HepG2 (cell line): ENCODE measurements at regions not wholly inside any gene's neighbourhood (a gene's known extent, or its start where the extent isn't known, plus 50 kb on each side); places are given as distances from the start of the nearest gene placed in this dataset.

Experiments
- ATAC-seq: fragments of 200-7000 bp; cut with Tn5 transposase; 3 replicates; pipeline ENCODE4 v1.9.1; 2020; ENCODE audit warnings: mild to moderate bottlenecking, moderate library complexity
- BruUV-seq: library from RNA; stranded (reverse); fragments of 400-500 nt; replicated peaks from 2 replicates; lab custom pipeline; 2021; lab: Mats Ljungman, UMichigan
- CTCF ChIA-PET: fragments of 300-600 bp; formaldehyde crosslinking; extraction: SDS; loops from one replicate; lab custom pipeline; 2021; ENCODE audit warnings: low total read pairs, inconsistent platforms, low intra/inter-chr PET ratio; lab: Yijun Ruan, JAX
- POLR2A ChIA-PET: fragments of 350-600 bp; sonication (Branson Sonifier 250); formaldehyde crosslinking; loops from one replicate; lab custom pipeline; 2020; ENCODE audit warnings: antibody characterized with exemption, inconsistent platforms; lab: Yijun Ruan, JAX
- DNase-seq: peaks from one replicate; pipeline ENCODE4 v3.0.0-alpha.2; 2015; ENCODE audit warnings: low spot score
- FAIRE-seq: peaks from 3 replicates; lab custom pipeline; 2011; peaks lifted over from hg19 to GRCh38; lab: Jason Lieb, UNC
- H2AFZ ChIP-seq: one replicate; pipeline ENCODE4 v1.6.1; 2011; ENCODE audit warnings: low read length, inconsistent platforms
- H3K27ac ChIP-seq: fragments of 300-600 bp; 3 replicates; pipeline ENCODE4 v1.8.0; 2011; ENCODE audit warnings: mixed run types, mild to moderate bottlenecking, mixed read lengths, low read length, inconsistent platforms; ENCODE audit not compliant: insufficient read depth; ENCODE audit errors: extremely low read length
- H3K27me3 ChIP-seq, 2 experiments: fragments of 200-600 bp in 1 of 2; 2 replicates in 1 of 2; 3 replicates in 1 of 2; pipeline versions ENCODE4 v1.6.0 to v1.8.0; 2011; ENCODE audit warnings: low read length in 2 of 2, mild to moderate bottlenecking in 2 of 2, moderate library complexity in 2 of 2, inconsistent platforms in 1 of 2; ENCODE audit not compliant: insufficient read depth in 2 of 2, control insufficient read depth in 1 of 2
- H3K36me3 ChIP-seq, 2 experiments: fragments of 200-600 bp in 1 of 2; replicated peaks in 1 of 2; 2 replicates in 1 of 2; 3 replicates in 1 of 2; pipeline versions ENCODE4 v1.5.1 to v1.8.0; 2011; ENCODE audit warnings: low read length in 2 of 2, inconsistent platforms in 1 of 2; ENCODE audit not compliant: insufficient read depth in 2 of 2, control insufficient read depth in 1 of 2
- H3K4me1 ChIP-seq: 2 replicates; pipeline ENCODE4 v1.5.1; 2012; ENCODE audit warnings: low read length, inconsistent platforms; ENCODE audit not compliant: insufficient read depth
- H3K4me2 ChIP-seq: 2 replicates; pipeline ENCODE4 v1.6.0; 2011; ENCODE audit warnings: low read depth, low read length, inconsistent platforms
- H3K4me3 ChIP-seq, 3 experiments: fragments of 200-600 bp in 1 of 3; sonication (generic), shearing (Covaris generic) in 1 of 3; replicated peaks in 1 of 3; 2 replicates each; pipeline ENCODE4 v1.5.1; 2011 to 2016; ENCODE audit warnings: low read length in 3 of 3, inconsistent platforms in 2 of 3, low read depth in 2 of 3, mild to moderate bottlenecking in 2 of 3, control low read depth in 1 of 3, mixed read lengths in 1 of 3; ENCODE audit not compliant: insufficient read depth in 1 of 3
- H3K79me2 ChIP-seq: one replicate; pipeline ENCODE4 v1.6.1; 2011; ENCODE audit warnings: low read length, inconsistent platforms; ENCODE audit not compliant: insufficient read depth
- H3K9ac ChIP-seq: 2 replicates; pipeline ENCODE4 v1.6.0; 2011; ENCODE audit warnings: mild to moderate bottlenecking, low read depth, low read length, inconsistent platforms; ENCODE audit not compliant: insufficient read depth
- H3K9me3 ChIP-seq: 2 replicates; pipeline ENCODE4 v1.5.1; 2012; ENCODE audit warnings: mild to moderate bottlenecking, low read length
- H4K20me1 ChIP-seq: 2 replicates; pipeline ENCODE4 v1.6.0; 2011; ENCODE audit warnings: inconsistent platforms, mild to moderate bottlenecking, low read length, moderate library complexity; ENCODE audit not compliant: insufficient read depth
- ZNF652 ChIP-seq: IDR thresholded peaks from 2 replicates; pipeline ENCODE4 v1.6.1; 2016; ENCODE audit warnings: low read depth, borderline replicate concordance
- WGBS: methylation state at CpG from one replicate; pipeline ENCODE4 v1.1.6; 2017; ENCODE audit warnings: low lambda C conversion rate; 5-methylcytosine and 5-hydroxymethylcytosine counted together
- in situ Hi-C: cut with HindIII; loops from 2 replicates; pipeline ENCODE4 v1.10.0; 2017; ENCODE audit warnings: low pct_unique_long_range_greater_than_20kb; ENCODE audit not compliant: extremely low pct_ligation_motif_present
- intact Hi-C: fragments of 100-400 bp; cut with micrococcal nuclease; formaldehyde crosslinking; loops from one replicate; pipeline ENCODE4 v1.10.0; 2022; ENCODE audit not compliant: unreplicated experiment
- TF ChIP-seq, protein P1 (sequence below): sonication (generic); formaldehyde crosslinking; IDR thresholded peaks from 2 replicates; pipeline ENCODE4 v1.5.0; 2020; ENCODE audit warnings: mild to moderate bottlenecking, missing genetic modification reagents, borderline replicate concordance
- TF ChIP-seq, protein P2 (sequence below): sonication (generic); formaldehyde crosslinking; IDR thresholded peaks from 2 replicates; pipeline ENCODE4 v1.8.0; 2022; ENCODE audit warnings: low read depth, missing genetic modification reagents
- TF ChIP-seq, protein P3 (sequence below): IDR thresholded peaks from 2 replicates; pipeline ENCODE4 v1.6.1; 2016
- TF ChIP-seq, protein P4 (sequence below): sonication (generic); formaldehyde crosslinking; IDR thresholded peaks from 2 replicates; pipeline ENCODE4 v1.8.1; 2023; ENCODE audit warnings: mild to moderate bottlenecking, inconsistent platforms, moderate library complexity, missing genetic modification reagents, borderline replicate concordance

DNA sequence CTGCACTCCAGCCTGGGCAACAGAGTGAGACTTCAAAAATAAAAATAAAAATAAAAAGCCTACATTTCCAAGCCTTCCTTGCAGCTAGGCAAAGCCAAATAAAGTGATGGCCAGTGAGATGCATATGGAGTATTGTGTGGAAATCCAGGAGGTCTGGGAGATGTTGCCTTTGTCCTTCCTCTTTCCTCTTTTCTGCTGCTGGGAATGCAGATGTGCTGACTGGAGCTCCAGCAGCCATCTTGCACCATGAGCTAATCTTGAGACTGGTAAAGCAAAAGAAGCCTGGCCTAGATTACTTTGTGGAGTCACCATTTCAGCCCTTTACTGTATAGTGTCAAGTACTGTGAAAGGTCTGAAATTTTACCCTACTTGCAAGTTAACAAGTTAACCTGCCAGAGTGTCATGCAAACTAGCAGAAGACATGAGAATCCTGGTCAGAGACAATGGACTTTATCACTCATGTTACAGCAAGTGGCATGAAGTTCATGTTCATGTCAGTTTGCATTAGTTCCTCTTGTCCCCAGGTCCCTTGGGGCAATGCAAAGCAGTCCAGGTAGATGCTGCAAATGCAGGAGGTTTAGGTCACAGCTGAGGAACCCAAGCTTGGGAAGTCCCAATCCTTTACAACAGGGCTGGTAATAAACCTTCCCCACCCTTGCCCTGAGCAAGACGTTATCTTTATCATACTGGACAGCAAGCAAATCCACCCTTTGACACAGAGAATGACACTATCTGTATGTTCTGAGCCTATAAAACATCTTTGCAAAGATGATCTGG lies 103.1 kb downstream of the TLE3 start:
- H3K27ac ChIP-seq = no peak overlapping the region
- ChIA-PET CTCF (no interaction called here), POLR2A (no interaction called here)
- no peak overlapping the region for H2AFZ ChIP-seq
- no peaks in the 10 kb centered on the region for H3K79me2 ChIP-seq
- peaks cover 12% of the 10 kb centered on the region for H3K4me1 ChIP-seq
- intact Hi-C loops = no loop called here
- DNase-seq (no peak), FAIRE-seq (no peak), ATAC-seq (no peak)
- no peak overlapping the region for H3K4me3 ChIP-seq
- 0% methylated on average over 1 of the region's 1 CpG for WGBS
- in situ Hi-C loops = no loop called here
- H3K9ac ChIP-seq = no peak overlapping the region
- H4K20me1 ChIP-seq = no peaks in the 10 kb centered on the region
- no TSS peak for BruUV-seq
- peaks cover 8 to 63% of the 10 kb centered on the region in 2 experiments; a peak in 4 of 5 replicates for H3K27me3 ChIP-seq
- H3K4me2 ChIP-seq = no peak overlapping the region
- H3K36me3 ChIP-seq = no peaks in the 10 kb centered on the region
- H3K9me3 ChIP-seq = no peaks in the 10 kb centered on the region
- TF ChIP-seq, protein P1, sequence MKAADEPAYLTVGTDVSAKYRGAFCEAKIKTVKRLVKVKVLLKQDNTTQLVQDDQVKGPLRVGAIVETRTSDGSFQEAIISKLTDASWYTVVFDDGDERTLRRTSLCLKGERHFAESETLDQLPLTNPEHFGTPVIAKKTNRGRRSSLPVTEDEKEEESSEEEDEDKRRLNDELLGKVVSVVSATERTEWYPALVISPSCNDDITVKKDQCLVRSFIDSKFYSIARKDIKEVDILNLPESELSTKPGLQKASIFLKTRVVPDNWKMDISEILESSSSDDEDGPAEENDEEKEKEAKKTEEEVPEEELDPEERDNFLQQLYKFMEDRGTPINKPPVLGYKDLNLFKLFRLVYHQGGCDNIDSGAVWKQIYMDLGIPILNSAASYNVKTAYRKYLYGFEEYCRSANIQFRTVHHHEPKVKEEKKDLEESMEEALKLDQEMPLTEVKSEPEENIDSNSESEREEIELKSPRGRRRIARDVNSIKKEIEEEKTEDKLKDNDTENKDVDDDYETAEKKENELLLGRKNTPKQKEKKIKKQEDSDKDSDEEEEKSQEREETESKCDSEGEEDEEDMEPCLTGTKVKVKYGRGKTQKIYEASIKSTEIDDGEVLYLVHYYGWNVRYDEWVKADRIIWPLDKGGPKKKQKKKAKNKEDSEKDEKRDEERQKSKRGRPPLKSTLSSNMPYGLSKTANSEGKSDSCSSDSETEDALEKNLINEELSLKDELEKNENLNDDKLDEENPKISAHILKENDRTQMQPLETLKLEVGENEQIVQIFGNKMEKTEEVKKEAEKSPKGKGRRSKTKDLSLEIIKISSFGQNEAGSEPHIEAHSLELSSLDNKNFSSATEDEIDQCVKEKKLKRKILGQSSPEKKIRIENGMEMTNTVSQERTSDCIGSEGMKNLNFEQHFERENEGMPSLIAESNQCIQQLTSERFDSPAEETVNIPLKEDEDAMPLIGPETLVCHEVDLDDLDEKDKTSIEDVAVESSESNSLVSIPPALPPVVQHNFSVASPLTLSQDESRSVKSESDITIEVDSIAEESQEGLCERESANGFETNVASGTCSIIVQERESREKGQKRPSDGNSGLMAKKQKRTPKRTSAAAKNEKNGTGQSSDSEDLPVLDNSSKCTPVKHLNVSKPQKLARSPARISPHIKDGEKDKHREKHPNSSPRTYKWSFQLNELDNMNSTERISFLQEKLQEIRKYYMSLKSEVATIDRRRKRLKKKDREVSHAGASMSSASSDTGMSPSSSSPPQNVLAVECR = no peak
- TF ChIP-seq, protein P2, sequence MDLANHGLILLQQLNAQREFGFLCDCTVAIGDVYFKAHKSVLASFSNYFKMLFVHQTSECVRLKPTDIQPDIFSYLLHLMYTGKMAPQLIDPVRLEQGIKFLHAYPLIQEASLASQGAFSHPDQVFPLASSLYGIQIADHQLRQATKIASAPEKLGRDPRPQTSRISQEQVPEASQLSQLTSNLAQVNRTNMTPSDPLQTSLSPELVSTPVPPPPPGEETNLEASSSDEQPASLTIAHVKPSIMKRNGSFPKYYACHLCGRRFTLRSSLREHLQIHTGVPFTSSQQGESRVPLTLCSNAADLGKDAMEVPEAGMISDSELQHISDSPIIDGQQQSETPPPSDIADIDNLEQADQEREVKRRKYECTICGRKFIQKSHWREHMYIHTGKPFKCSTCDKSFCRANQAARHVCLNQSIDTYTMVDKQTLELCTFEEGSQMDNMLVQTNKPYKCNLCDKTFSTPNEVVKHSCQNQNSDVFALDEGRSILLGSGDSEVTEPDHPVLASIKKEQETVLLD (CRISPR knock-in tag) = no peak
- TF ChIP-seq, protein P3, sequence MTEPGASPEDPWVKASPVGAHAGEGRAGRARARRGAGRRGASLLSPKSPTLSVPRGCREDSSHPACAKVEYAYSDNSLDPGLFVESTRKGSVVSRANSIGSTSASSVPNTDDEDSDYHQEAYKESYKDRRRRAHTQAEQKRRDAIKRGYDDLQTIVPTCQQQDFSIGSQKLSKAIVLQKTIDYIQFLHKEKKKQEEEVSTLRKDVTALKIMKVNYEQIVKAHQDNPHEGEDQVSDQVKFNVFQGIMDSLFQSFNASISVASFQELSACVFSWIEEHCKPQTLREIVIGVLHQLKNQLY = no peak
- TF ChIP-seq ZNF652 (CRISPR knock-in tag) = no peak
- TF ChIP-seq, protein P4, sequence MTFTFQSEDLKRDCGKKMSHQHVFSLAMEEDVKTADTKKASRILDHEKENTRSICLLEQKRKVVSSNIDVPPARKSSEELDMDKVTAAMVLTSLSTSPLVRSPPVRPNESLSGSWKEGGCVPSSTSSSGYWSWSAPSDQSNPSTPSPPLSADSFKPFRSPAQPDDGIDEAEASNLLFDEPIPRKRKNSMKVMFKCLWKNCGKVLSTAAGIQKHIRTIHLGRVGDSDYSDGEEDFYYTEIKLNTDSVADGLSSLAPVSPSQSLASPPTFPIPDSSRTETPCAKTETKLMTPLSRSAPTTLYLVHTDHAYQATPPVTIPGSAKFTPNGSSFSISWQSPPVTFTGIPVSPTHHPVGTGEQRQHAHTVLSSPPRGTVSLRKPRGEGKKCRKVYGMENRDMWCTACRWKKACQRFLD (CRISPR knock-in tag) = no peak
- TF ChIP-seq, all 625 proteins: peak for 0
